ENCODE measurements at regions not wholly inside any gene's neighbourhood (a gene's known extent, or its start where the extent isn't known, plus 50 kb on each side); places are given as distances from the start of the nearest gene placed in this dataset.
"Not testable (repeated sequence)": the region's sequence is repeated elsewhere in the genome, so short reads cannot be mapped to it uniquely, and the experiment has no call there.

- no peak for DNase-seq
Measured at GRCh38 chr17:74126179-74126900, 77.1 kb upstream of the RPL38 start.

GRCh38 chr17:74126959-74127358 is 76.5 kb upstream of the RPL38 start:
- DNase-seq, result no peak

- no peak for DNase-seq
Measured at GRCh38 chr17:74128456-74129211, 74.8 kb upstream of the RPL38 start.

GRCh38 chr17:74129800-74130199 is 73.7 kb upstream of the RPL38 start:
- not testable (repeated sequence) for DNase-seq

- no peak for DNase-seq
Measured at GRCh38 chr17:74130276-74130675, 73.2 kb upstream of the RPL38 start.

GRCh38 chr17:74130841-74131240 is 72.6 kb upstream of the RPL38 start:
- DNase-seq, result no peak

GRCh38 chr17:74132354-74132753 is 71.1 kb upstream of the RPL38 start:
- no peak for DNase-seq

- no peak for DNase-seq
Measured at GRCh38 chr17:74133740-74134139, 69.7 kb upstream of the RPL38 start.

GRCh38 chr17:74134234-74134633 is 69.2 kb upstream of the RPL38 start:
- DNase-seq, result not testable (repeated sequence)

- DNase-seq, result no peak
Measured at GRCh38 chr17:74134991-74135390, 68.5 kb upstream of the RPL38 start.

- DNase-seq, result no peak
Measured at GRCh38 chr17:74135391-74136167, 67.9 kb upstream of the RPL38 start.

GRCh38 chr17:74137416-74137815 is 66.1 kb upstream of the RPL38 start:
- DNase-seq, result no peak

GRCh38 chr17:74139120-74139519 is 64.4 kb upstream of the RPL38 start:
- DNase-seq, result no peak

- DNase-seq, result no peak
Measured at GRCh38 chr17:74140282-74140681, 63.2 kb upstream of the RPL38 start.

GRCh38 chr17:74141612-74142011 is 61.9 kb upstream of the RPL38 start:
- no peak for DNase-seq

- not testable (repeated sequence) for DNase-seq
Measured at GRCh38 chr17:74143318-74143717, 60.2 kb upstream of the RPL38 start.

GRCh38 chr17:74145756-74146155 is 57.7 kb upstream of the RPL38 start:
- DNase-seq, result no peak

- no peak for DNase-seq
Measured at GRCh38 chr17:74146196-74146595, 57.3 kb upstream of the RPL38 start.

GRCh38 chr17:74147056-74147835 is 56.2 kb upstream of the RPL38 start:
- DNase-seq, result no peak

GRCh38 chr17:74147966-74148365 is 55.5 kb upstream of the RPL38 start:
- DNase-seq, result no peak

- no peak for DNase-seq
Measured at GRCh38 chr17:74148446-74148845, 55.0 kb upstream of the RPL38 start.

- DNase-seq, result no peak
Measured at GRCh38 chr17:74148901-74149596, 54.4 kb upstream of the RPL38 start.

Measured in NCI-H2081 treated with DMSO at 0.1 percent for 48 hours (cell line).